Activated CD4-positive, alpha-beta T cell treated with anti-CD3 and anti-CD28 coated beads for 48 hours (primary cell): ENCODE measurements at regions not wholly inside any gene's neighbourhood (a gene's known extent, or its start where the extent isn't known, plus 50 kb on each side); places are given as distances from the start of the nearest gene placed in this dataset.
"Not testable (repeated sequence)": the region's sequence is repeated elsewhere in the genome, so short reads cannot be mapped to it uniquely, and the experiment has no call there.

ENCODE experiments used
- DNase-seq: peaks from one replicate; pipeline ENCODE4 v3.0.0-alpha.2; 2020

DNA sequence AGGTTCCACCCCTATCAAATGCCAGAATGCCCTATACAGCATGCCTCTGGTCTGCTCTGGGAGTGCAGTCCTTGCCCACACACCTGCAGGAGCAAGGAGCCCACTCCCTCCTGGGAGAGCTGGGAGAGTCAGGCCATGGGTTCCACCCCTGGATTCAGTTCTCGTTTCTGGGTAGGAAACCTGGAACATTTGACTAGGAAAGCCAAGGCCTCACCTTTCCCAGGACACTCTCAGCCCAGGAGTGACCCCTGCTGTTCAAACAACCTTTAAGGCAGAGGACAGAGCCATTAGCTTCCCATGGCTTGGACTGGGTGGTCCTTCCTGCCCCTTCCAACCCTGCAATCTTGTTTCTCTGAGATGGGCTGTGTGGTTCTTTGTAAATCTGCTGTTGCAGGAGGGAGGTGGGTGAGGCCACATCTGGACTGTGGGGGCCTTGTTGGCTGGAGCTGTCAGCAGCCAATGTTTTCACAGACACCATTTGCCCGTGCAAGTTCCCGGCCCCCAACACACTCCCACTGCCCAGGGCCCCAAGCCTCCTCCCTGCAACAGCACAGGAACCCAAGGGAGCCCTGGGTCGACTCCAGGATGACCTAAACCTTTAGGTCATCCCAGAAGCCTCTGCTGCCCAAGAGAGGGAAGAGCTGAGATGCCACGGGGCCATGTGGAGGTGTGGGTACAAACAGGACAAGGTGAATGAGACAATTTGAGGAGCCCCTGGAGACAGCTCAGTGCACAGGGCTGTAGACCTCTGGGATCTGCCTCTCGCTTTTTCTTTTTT is 104.4 kb downstream of the PJA1 start:
- DNase-seq: no peak

DNA sequence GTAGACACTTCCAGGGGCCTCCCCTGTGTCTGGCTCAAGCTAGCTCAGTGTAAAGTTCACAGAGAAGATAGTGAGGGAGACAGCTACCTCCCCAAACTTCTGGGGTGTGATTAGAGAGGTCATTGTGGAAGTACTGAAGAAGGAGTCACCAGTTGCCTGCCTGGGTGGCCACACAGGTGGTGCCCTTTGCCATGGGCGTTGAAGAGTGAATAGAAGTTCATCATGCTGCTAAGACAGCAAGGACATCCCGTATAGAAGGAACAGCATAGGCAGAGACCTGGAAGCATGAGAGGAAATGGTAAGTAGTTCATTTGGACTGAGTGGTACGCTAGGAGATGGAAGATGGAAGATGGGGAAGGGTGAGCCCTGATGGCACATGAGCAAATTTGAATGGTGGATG is 110.1 kb downstream of the PJA1 start:
- DNase-seq: no peak

DNA sequence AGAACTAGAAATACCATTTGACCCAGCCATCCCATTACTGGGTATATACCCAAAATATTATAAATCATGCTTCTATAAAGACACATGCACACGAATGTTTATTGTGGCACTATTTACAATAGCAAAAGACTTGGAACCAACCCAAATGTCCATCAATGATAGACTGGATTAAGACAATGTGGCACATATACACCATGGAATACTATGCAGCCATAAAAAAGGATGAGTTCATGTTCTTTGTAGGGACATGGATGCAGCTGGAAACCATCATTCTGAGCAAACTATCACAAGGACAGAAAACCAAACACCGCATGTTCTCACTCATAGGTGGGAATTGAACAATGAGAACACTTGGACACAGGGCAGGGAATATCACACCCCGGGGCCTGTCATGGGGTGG is 110.8 kb downstream of the PJA1 start:
- DNase-seq: not testable (repeated sequence)

DNA sequence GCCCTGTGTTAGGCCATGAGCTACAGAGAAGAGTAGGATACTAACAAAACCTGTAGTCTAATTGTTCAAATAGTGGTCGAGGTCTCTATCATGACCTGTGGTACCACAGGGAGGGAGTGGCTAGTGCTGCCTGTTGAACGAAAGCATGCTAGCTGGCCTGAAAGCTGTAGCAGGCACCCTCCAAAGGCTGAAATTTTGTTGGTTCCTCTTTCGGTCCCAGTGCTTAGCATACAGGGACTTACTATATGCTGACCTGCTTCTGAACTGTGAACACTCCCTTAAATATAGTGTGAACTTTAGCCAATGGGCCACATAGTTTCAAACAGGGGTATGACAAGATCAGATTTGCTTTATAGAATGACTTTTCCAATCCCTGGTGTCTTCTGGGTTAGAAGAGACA is 113.4 kb downstream of the PJA1 start:
- DNase-seq: no peak

DNA sequence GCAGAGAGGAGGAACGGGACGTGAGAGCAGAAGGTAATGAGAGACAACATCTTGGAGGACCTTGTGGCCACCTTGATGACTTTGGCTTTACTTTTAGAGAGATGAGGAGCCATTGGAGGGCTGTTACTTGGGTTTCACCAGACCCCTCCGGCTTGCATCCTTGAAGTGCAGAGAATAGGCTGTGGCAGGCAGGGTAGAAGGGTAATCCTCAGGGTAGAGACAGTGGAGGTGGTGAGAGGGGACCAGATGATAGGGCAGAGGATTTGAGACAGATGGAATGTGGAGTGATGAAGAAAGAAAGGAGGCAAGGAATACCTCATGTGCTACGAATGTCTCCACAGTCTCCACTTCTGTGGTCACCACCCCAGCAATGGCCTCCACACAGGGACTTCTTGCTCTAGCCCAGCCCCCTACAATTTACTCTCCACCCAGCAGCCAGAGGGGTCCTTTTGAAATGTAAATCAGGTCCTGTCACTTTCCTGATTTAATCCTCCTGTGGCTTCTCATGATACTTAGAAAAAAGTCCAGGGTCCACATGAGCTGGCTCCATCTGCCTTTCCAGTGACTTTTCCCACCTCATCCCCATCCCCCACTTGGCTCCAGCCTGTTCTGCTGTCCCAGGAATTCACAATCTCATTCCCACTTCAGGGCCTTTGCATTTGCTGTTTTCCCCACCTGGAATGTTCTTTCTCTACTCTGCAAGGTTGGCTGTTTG is 115.0 kb downstream of the PJA1 start:
- DNase-seq: no peak

DNA sequence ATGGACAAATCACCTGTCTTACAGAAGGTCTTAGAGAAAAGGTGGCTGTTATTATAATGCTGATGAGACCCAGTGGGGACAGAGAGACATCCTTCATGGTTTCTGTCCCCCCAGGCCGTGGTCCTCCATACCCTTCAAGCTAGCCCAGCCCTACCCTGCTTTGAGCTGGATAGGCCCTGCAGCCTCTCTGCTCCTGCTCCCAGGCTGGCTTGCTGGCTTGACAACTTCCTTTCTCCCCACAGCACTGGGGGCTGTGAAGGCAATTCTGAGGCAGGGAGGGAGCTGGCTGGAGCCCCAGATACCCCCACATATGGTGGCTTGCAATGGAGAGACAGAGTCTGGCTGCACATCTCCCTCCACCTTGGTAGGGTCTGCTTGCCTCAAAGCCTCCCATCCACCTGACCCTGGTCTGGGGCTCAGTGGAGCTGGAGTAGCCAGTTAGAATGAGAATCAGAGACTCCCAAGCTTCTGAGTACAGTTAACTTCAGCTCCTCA is 118.2 kb downstream of the PJA1 start:
- no peak for DNase-seq

DNA sequence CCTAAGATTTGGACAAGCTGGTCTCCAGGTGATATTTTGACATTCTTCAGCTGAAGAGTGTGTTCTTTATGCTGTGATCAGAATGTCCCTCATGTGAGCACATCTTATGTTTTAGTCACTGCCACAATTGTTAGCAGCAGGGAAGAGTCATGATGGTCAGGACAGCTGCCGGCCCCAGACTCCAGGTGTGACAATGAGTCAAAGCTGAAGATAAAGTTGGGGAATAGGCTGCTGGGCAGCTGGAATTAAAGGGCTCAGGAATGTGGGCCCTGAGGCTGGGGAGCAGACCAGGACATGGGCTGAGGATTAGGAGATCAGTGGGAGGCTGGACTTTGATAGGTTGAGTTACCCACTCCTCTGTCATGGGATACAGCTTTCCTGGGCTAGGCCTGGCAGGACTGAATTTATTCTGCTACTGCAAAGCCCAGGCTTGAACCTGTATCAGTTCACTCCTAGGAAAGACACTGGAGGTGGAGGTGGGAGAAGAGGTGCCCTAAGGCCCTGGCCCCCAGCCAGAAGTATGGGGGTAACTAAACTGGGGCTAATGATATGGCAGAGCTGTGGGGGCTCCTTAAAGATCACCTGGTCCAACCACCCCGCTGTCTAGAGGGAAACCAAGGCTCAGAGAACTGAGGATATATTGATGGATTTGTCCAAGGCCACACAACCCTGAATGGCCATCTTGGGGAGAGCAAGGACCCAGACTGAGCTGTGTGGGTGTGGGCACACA is 119.5 kb downstream of the PJA1 start:
- DNase-seq: no peak

DNA sequence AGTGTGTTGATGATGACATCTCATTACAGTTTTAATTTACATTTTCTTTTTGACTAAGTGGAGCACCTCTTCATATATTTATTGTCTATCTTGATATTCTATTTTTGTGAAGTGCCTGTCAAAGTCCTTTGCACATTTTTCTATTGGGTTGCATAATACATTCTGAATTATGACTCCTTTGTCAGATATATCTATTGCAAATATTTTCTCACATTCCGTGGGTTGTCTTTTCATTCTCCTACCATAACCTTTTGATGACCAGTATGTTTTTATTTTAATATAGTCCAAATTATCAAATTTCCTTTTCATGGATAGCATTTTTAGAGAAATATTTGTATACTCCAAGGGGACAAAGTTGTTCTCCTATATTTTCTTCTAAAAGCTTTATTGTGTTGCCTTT is 126.4 kb downstream of the PJA1 start:
- no peak for DNase-seq

DNA sequence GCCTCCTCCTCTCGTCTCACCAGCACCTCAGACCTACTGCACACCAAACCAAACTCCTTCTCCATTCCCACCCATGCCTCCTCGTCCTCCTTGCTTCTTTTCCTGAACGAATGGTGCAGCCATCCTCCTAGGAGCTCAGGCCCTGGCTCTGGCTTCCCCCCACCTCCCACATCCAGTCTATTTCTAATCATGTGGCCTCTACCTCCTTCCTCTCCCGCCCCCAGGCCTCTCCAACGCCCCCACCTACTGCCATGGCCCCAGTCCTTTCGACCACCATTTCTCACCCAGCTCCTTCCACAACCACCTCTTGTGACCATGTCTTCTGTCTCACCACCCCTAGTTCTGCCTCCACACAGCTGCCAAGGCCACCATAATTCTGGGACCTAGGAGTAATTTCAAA is 127.1 kb downstream of the PJA1 start:
- DNase-seq: no peak

DNA sequence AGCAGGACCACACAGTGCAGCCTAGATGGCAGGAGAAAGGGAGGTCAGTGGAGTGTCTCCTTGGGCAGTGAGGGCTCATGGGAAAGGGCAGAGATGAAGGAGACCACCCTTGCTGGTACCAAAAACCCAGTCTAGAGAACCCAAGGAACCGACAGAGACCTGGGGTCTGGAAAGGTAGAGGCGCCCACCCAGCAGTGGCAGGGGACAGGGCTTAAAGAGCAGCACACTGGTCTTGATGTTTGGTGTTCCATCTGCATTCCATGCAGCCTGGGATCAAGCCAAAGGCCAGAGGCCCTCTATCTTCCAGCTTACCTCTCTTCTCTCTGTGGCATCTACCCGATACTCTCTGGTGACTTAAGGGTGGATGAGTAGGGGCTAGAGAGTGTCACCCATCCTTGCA is 127.5 kb downstream of the PJA1 start:
- no peak for DNase-seq

DNA sequence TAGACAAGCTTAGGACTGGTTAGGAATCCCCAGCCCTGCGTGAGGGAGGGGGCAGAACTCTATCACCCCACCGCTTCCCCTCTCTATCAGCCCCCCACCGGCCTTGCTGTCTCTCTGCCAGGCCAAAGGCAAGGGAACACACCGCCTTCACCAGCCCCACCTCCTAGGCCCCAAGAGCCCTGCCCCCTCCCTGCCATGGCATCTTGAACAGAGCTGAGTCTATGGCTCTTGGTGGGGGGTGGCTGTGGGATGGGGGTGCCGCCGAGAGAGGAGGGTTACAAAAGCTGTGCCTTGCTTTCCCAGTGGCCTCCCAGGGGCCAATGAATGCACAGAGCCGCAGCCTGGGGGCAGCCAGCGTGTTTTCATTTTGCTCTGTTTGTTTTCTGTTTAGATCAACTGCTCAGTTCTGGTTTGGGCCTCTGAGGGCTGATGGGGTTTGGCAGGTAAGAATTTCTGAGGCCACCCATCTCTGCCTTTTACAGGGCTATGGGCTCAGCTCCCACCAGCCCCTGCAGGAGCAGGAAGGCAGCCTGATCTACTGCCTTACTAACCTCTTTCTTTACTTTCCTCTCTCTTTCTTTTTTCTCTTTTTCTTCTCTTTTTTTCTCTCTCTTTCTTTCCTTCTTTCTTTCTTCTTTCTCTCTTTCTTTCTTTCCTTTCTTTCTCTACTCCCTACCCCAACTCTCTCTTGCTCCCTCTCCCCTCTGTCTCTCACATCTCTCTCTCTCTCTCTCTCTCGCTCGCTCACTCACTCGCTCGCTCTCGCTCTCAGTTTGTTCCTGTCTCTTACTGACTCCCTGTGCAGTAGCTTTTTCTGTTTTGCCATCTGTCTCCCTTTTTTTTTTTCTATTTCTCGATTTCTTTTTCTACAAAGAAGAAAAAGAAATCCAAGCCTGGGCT is 128.3 kb downstream of the PJA1 start:
- DNase-seq: no peak

DNA sequence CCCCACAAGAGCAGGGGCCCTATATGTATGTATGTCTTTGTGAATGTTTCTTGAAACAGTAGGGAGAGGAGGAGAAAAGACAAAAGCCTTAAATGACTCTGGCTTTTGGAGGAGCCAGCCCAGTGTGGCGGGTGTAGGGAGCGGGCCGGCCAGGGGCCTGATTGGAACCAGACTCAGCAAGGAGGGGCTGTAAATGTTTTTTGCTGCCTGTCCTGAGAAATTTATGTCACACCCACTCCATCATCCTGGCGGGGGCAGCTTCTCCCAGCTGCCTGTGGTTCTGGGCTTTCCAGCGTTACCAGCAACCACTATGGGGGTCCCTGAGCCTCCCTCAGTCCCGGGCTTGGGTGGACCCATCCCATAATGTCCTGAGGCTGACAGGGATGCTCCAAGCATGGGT is 130.8 kb downstream of the PJA1 start:
- no peak for DNase-seq

DNA sequence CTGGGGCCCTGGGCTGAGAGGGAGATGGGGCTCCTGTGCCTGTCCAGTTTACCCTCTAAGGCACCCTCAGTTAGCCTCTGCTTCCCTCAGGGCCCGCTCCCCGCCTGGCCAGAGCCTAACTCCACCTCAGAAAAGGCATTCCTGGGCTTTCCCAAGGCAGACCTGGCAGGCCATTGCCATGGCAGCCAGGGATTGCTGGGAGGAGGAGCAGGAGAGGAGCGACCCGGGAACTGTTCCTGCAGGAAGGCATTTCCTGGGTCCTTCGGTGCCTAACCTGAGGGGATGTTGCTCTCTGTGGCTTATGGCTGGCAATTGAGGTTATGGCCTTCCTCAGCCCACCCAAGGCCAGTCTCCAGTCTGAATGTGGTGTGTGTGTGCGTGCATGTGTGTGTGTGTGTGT is 131.3 kb downstream of the PJA1 start:
- DNase-seq: no peak

DNA sequence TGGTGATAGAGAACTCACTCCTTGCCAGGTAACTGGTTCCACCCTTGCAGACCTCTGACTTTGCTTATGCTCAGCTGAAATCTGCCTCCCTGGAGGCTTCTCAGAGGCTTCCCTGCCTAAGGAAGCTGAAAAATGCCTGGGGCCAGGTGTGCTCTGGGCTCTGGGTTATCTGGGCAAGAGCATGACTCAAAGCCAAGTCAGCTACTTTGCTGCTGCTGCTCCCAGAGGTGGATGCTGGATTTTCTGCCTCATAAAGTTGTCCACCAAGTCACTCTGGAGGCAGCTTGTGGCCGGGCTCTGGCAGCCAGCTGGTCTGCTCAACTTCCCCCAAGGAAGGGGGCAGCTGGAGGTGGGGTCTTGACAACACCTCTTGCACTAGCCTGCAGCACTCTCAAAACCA is 132.7 kb downstream of the PJA1 start:
- no peak for DNase-seq

DNA sequence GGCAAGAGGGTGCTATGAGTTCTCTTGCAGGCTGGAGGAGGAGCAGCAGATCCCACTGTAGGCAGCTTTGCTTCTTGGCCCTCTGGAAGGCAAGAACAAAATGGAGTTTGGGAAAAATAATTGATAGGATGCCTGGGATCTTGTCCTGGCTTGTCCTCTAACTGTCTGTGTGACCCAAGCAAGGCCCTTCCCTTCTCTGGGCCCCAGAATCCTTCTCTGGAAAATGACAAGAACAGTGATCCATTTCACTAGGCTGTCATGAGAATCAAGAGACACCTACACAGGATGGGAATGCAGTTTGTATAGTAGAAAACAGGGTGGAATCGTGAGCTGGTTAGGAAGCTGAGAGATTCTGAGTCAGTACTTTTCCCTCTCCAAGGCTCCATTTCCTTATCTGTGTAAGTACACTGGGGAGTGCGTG is 133.3 kb downstream of the PJA1 start:
- no peak for DNase-seq

DNA sequence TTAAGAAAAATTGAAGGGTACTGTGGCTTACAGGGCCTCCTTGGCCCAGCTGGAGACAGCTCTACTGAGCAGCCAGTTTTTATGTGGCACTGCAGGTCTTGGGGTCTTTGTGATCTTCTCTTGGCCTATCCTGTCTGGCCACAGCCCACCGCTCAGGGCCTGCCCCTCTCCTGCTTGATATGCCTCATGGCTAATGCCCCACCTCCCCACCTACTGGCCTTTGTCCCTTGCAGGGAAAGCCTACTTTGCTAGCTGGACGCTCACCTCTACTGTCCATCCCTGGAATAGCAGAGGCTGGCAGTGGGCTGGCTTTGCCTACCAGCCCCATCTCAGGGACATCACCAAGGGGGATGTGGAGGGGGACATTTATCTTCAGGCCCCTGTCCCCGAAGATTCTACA is 134.1 kb downstream of the PJA1 start:
- no peak for DNase-seq

DNA sequence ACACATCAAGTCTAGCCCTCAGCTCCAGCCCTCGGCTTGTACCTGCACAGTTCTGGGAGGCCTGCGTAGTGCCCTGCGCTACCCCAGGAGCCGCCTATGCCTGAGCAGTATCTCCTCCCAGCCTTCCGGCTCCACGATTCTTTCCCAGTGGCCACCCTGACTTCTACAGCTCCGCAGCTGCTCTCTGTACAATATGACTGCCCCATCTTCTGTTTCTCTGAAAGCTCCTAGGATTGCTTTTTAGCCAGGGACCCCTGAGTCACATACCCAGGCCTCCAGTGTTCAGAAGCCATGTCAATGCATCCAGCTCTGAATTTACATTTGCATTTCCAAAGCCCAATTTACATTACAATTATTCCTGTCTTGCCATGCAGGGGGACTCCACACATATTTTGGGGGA is 135.5 kb downstream of the PJA1 start:
- no peak for DNase-seq

DNA sequence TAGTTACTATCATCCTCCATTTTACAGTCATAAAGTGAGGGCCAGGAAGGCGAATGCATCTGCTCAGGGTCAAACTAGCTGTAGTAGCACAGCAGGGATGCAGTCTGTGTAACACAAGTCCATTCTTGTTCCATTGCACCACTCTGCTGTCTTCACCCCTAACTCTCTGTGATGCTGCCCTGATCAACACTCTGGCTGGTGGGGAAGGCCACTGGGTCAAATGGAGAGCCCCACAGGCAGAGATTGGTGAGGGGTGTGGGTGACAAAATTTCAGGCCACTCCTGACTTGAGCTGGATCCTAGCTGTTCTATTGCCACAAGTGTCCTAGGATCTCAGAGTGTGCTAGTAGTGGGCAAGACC is 136.5 kb downstream of the PJA1 start:
- no peak for DNase-seq

DNA sequence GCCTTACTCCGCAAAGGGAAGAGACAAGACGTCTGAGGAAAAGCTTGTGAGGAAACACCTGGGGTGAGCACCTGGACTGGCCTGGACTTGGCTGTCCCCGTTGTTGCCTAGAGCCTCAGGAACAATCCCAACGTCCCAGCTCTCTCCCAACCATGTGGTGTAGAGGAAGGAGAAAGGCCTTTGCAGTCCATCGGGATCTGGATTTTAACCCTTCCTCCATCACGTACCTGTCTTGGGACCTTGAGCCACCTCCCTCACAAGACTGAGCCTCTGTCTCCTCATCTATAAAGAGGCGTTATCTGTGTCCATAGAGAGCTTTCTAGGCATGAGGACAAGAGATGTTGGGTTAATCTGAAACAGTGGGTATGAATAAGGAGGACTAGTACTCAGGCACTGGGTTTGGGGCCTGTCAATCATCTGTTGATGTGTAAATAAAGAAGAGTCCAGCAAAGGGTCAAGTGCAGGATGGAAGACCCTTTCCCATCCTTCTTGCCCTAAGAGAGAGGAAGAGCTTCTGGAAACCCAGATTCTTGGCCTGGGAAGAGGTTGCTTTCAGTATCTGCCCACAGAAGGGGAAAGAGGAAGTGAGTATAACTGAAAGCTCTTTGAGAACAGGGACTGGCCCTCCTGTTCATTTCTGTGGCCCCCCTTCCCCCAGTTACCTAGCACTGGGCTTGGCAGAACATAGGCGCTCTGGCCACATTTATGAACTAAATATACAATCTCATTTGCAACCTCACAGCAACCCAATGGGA is 137.1 kb downstream of the PJA1 start:
- no peak for DNase-seq

DNA sequence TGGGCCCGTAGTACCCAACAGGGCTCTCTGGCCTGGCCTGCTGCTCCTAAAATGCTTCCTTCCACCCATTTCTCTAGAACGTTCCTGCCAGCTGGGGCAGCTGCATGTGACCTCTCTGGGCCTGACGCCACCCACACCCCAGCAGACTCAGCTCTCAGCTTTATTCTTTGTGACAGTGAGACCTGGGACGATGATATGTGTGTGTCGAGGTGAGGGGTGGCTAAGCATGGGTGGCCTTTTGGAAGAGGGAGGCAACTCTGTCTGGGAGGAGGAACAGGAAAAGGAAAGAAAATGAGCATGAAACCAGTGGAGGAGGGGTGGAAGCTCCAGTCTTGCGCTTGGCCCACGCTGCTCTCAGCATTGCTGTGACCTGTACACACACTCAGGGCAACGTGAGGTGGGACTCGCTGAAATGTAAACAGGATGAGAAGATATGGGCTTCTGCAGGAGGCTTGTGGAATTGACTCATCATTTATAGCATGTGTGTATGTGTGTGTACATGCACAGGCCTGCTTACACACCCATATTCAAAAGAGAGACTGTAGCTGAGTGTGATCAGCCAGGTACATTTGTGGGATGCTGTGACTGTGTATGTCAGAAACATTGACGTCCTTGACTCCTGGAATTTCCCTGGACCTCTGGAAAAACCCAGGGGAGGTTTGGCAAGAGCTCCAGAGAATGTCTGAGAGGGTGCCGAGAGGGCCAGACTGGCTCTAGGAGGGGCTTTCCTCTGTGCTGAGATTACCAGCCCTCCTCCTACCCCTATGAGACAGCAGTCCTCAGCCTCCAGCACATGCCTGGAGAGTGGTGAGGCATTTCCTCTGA is 137.9 kb downstream of the PJA1 start:
- DNase-seq: no peak

DNA sequence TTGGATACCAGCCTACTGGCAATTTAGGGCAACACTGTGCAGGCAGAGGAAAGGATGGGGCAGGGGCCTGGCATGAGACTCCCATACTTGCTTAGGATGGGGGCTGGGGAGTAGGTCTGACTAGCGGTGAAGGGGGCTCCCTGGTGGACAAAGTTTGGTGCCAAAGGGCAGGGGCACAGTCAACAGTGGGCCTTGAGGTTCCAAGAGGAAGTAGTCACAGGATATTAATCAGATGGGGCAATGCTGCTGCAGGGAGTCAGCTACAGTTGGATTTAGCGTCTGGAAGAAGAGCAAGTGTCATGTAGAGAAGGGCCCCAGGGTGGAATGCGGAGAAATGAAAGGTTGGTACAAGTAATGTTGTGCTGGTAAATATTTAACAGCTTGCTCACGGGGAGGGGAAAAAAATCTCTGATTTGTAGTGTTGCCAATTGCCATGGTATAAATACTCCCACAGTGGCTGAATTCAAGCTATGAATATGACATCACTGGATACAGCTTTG is 139.4 kb downstream of the PJA1 start:
- DNase-seq: no peak
